ENCODE measurements at regions not wholly inside any gene's neighbourhood (a gene's known extent, or its start where the extent isn't known, plus 50 kb on each side); places are given as distances from the start of the nearest gene placed in this dataset.

DNA sequence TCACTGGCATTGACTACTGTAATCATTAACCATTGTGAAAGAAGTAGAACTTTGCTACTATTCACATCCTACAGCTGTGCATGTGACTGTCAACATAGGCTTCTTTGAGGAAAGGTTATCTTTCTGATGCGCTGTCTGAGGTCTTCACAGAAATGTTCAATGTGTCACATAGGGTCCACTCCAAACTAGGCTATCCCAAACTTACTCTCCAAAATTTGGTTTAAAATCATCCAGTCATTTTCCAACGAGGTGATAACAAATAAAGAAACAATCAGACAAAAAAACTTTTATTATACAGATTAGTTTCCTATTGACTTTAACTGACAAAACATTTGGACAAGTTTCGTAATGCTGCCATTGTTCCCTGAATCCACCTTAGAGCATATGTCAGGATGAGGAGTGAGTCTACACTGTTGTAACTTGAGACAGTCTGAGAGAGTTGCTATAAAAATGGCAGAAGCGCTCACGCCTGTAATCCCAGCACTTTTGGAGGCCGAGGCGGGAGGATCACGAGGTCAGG, 511.6 kb downstream of the PLOD2 start:
- no peak for DNase-seq
- no peaks in the 10 kb centered on the region for H3K79me1 ChIP-seq (replicated peaks; ENCODE audit: low read length, poor library complexity, severe bottlenecking)
- no peak overlapping the region for H3K18ac ChIP-seq (ENCODE audit: low read depth in 1 of 2, low read length in 2 of 2)
- H3K36me3 ChIP-seq (ENCODE audit: control insufficient read depth in 1 of 2, insufficient read depth in 2 of 2, low read depth in 1 of 2, low read length in 2 of 2): no peaks in the 10 kb centered on the region
- no peak overlapping the region for H2AFZ ChIP-seq (ENCODE audit: low read depth, low read length)
- no peak overlapping the region for H3K4me2 ChIP-seq (ENCODE audit: low read length, poor library complexity, severe bottlenecking)
- no peaks in the 10 kb centered on the region for H3K4me1 ChIP-seq (ENCODE audit: control insufficient read depth, insufficient read depth, low read depth, low read length)
- peaks cover 9% of the 10 kb centered on the region for H3K9me3 ChIP-seq (ENCODE audit: control insufficient read depth, low read length)
- no peak overlapping the region for H4K8ac ChIP-seq (ENCODE audit: low read length)
- WGBS: 96% methylated on average over 8 of the region's 8 CpGs
- H3K23ac ChIP-seq (ENCODE audit: low read length in 2 of 2): no peak overlapping the region
- H3K4ac ChIP-seq (ENCODE audit: low read depth in 1 of 2, low read length in 2 of 2): no peak overlapping the region
- no peak overlapping the region for H2BK120ac ChIP-seq (ENCODE audit: low read depth, low read length)
- H3K27me3 ChIP-seq (ENCODE audit: control insufficient read depth in 1 of 2, insufficient read depth in 1 of 2, low read length in 2 of 2): no peaks in the 10 kb centered on the region
- no peak overlapping the region for H3K14ac ChIP-seq (ENCODE audit: low read length in 2 of 2)
- H3K9ac ChIP-seq (ENCODE audit: low read length): no peak overlapping the region
- no peak overlapping the region for H2BK5ac ChIP-seq (ENCODE audit: low read depth, low read length, poor library complexity, severe bottlenecking)
- no peak overlapping the region for H2BK12ac ChIP-seq (ENCODE audit: low read length in 2 of 2)
- H3K27ac ChIP-seq (ENCODE audit: low read length, poor library complexity, severe bottlenecking): no peak overlapping the region
- H2BK15ac ChIP-seq (ENCODE audit: low read depth, poor library complexity, severe bottlenecking): no peak overlapping the region
- no peak overlapping the region for H2AK5ac ChIP-seq (ENCODE audit: low read length, severe bottlenecking)
- no peak overlapping the region for H3K4me3 ChIP-seq (ENCODE audit: insufficient read depth in 1 of 2, low read depth in 1 of 2, low read length in 2 of 2)
- H4K91ac ChIP-seq (ENCODE audit: low read length): no peak overlapping the region

DNA sequence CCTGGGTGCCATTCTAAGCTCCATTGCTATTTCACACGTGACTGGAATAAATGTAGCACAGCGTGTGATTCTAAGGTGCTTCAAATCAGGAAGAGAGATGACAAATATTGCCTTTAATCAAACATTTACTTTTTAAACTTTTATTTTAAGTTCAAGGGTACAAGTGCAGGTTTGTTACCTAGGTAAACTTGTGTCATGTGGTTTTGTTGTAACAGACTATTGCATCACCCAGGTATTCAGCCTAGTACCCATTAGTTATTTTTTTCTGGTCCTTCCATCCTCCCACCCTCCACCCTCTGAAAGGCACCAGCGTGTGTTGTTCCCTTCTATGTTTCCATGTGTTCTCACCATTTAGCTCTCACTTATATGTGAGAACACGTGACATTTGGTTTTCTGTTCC, 510.8 kb downstream of the PLOD2 start:
- H3K14ac ChIP-seq (ENCODE audit: low read length in 2 of 2): no peak overlapping the region
- H2BK15ac ChIP-seq (ENCODE audit: low read depth, poor library complexity, severe bottlenecking): no peak overlapping the region
- H3K9ac ChIP-seq (ENCODE audit: low read length): no peak overlapping the region
- H3K4me1 ChIP-seq (ENCODE audit: control insufficient read depth, insufficient read depth, low read depth, low read length): no peaks in the 10 kb centered on the region
- H3K4me2 ChIP-seq (ENCODE audit: low read length, poor library complexity, severe bottlenecking): no peak overlapping the region
- 95% methylated on average over 2 of the region's 4 CpGs for WGBS
- H4K8ac ChIP-seq (ENCODE audit: low read length): no peak overlapping the region
- H3K23ac ChIP-seq (ENCODE audit: low read length in 2 of 2): no peak overlapping the region
- no peak overlapping the region for H2BK5ac ChIP-seq (ENCODE audit: low read depth, low read length, poor library complexity, severe bottlenecking)
- no peaks in the 10 kb centered on the region for H3K79me1 ChIP-seq (replicated peaks; ENCODE audit: low read length, poor library complexity, severe bottlenecking)
- no peak overlapping the region for H2AK5ac ChIP-seq (ENCODE audit: low read length, severe bottlenecking)
- no peak overlapping the region for H3K18ac ChIP-seq (ENCODE audit: low read depth in 1 of 2, low read length in 2 of 2)
- H3K4ac ChIP-seq (ENCODE audit: low read depth in 1 of 2, low read length in 2 of 2): no peak overlapping the region
- H2AFZ ChIP-seq (ENCODE audit: low read depth, low read length): no peak overlapping the region
- no peak overlapping the region for H2BK120ac ChIP-seq (ENCODE audit: low read depth, low read length)
- H3K27ac ChIP-seq (ENCODE audit: low read length, poor library complexity, severe bottlenecking): no peak overlapping the region
- no peaks in the 10 kb centered on the region for H3K27me3 ChIP-seq (ENCODE audit: control insufficient read depth in 1 of 2, insufficient read depth in 1 of 2, low read length in 2 of 2)
- H3K36me3 ChIP-seq (ENCODE audit: control insufficient read depth in 1 of 2, insufficient read depth in 2 of 2, low read depth in 1 of 2, low read length in 2 of 2): no peaks in the 10 kb centered on the region
- no peak overlapping the region for H3K4me3 ChIP-seq (ENCODE audit: insufficient read depth in 1 of 2, low read depth in 1 of 2, low read length in 2 of 2)
- H2BK12ac ChIP-seq (ENCODE audit: low read length in 2 of 2): no peak overlapping the region
- H4K91ac ChIP-seq (ENCODE audit: low read length): no peak overlapping the region
- DNase-seq: no peak
- peaks cover 9% of the 10 kb centered on the region for H3K9me3 ChIP-seq (ENCODE audit: control insufficient read depth, low read length)

GRCh38 chr3:145671121-145671520, 489.9 kb downstream of the PLOD2 start:
- Histone ChIP-seq H3K4me2 (ENCODE audit: low read length, poor library complexity, severe bottlenecking) (no peak overlapping the region), H3K23ac (ENCODE audit: low read length in 2 of 2) (no peak overlapping the region), H3K9me3 (ENCODE audit: control insufficient read depth, low read length) (no peaks in the 10 kb centered on the region), H2BK12ac (ENCODE audit: low read length in 2 of 2) (no peak overlapping the region), H3K27me3 (ENCODE audit: control insufficient read depth in 1 of 2, insufficient read depth in 1 of 2, low read length in 2 of 2) (no peaks in the 10 kb centered on the region), H2BK120ac (ENCODE audit: low read depth, low read length) (no peak overlapping the region), H3K18ac (ENCODE audit: low read depth in 1 of 2, low read length in 2 of 2) (no peak overlapping the region), H3K79me1 (replicated peaks; ENCODE audit: low read length, poor library complexity, severe bottlenecking) (no peaks in the 10 kb centered on the region), H3K36me3 (ENCODE audit: control insufficient read depth in 1 of 2, insufficient read depth in 2 of 2, low read depth in 1 of 2, low read length in 2 of 2) (no peaks in the 10 kb centered on the region), H3K4me3 (ENCODE audit: insufficient read depth in 1 of 2, low read depth in 1 of 2, low read length in 2 of 2) (no peak overlapping the region), H2AK5ac (ENCODE audit: low read length, severe bottlenecking) (no peak overlapping the region), H4K8ac (ENCODE audit: low read length) (no peak overlapping the region), H2BK15ac (ENCODE audit: low read depth, poor library complexity, severe bottlenecking) (no peak overlapping the region), H3K4ac (ENCODE audit: low read depth in 1 of 2, low read length in 2 of 2) (no peak overlapping the region), H3K14ac (ENCODE audit: low read length in 2 of 2) (no peak overlapping the region), H4K91ac (ENCODE audit: low read length) (no peak overlapping the region), H3K4me1 (ENCODE audit: control insufficient read depth, insufficient read depth, low read depth, low read length) (no peaks in the 10 kb centered on the region), H2AFZ (ENCODE audit: low read depth, low read length) (no peak overlapping the region), H2BK5ac (ENCODE audit: low read depth, low read length, poor library complexity, severe bottlenecking) (no peak overlapping the region), H3K27ac (ENCODE audit: low read length, poor library complexity, severe bottlenecking) (no peak overlapping the region), H3K9ac (ENCODE audit: low read length) (no peak overlapping the region)
- no peak for DNase-seq

DNA sequence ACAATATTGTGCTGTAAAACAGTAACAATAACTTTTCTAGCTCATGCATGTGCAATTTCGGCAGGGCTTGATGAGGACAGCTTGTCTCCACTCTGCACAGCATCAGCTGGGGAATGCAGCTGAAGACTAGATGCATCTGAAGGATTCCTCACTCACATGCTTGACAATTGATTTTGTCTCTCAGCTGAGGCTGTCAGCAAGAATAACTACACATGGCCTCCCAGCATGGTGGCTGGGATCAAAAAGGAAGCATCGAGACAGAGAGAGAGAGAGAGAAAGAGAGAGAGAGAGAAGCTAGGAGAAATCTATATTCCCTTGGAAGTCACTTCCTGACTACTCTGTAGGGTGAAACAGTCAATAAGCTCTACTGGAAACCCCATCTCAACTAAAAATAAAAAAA, 487.1 kb downstream of the PLOD2 start:
- Histone ChIP-seq H3K23ac (ENCODE audit: low read length in 2 of 2) (no peak overlapping the region), H3K27ac (ENCODE audit: low read length, poor library complexity, severe bottlenecking) (no peak overlapping the region), H3K79me1 (replicated peaks; ENCODE audit: low read length, poor library complexity, severe bottlenecking) (no peaks in the 10 kb centered on the region), H4K8ac (ENCODE audit: low read length) (no peak overlapping the region), H3K9ac (ENCODE audit: low read length) (no peak overlapping the region), H4K91ac (ENCODE audit: low read length) (no peak overlapping the region), H2BK12ac (ENCODE audit: low read length in 2 of 2) (no peak overlapping the region), H3K36me3 (ENCODE audit: control insufficient read depth in 1 of 2, insufficient read depth in 2 of 2, low read depth in 1 of 2, low read length in 2 of 2) (no peaks in the 10 kb centered on the region), H3K4me3 (ENCODE audit: insufficient read depth in 1 of 2, low read depth in 1 of 2, low read length in 2 of 2) (no peak overlapping the region), H3K4me2 (ENCODE audit: low read length, poor library complexity, severe bottlenecking) (no peak overlapping the region), H2AK5ac (ENCODE audit: low read length, severe bottlenecking) (no peak overlapping the region), H2AFZ (ENCODE audit: low read depth, low read length) (peak overlapping the region; percentile 71), H2BK5ac (ENCODE audit: low read depth, low read length, poor library complexity, severe bottlenecking) (no peak overlapping the region), H3K14ac (ENCODE audit: low read length in 2 of 2) (peak overlapping the region in 1 of 2 experiments; percentile 11), H2BK120ac (ENCODE audit: low read depth, low read length) (no peak overlapping the region), H2BK15ac (ENCODE audit: low read depth, poor library complexity, severe bottlenecking) (no peak overlapping the region), H3K18ac (ENCODE audit: low read depth in 1 of 2, low read length in 2 of 2) (peak overlapping the region in 1 of 2 experiments; percentile 40), H3K4me1 (ENCODE audit: control insufficient read depth, insufficient read depth, low read depth, low read length) (no peaks in the 10 kb centered on the region), H3K27me3 (ENCODE audit: control insufficient read depth in 1 of 2, insufficient read depth in 1 of 2, low read length in 2 of 2) (no peaks in the 10 kb centered on the region), H3K4ac (ENCODE audit: low read depth in 1 of 2, low read length in 2 of 2) (no peak overlapping the region), H3K9me3 (ENCODE audit: control insufficient read depth, low read length) (no peaks in the 10 kb centered on the region)
- 77% methylated on average over 1 of the region's 2 CpGs for WGBS
- DNase-seq: no peak
